Left lung (tissue), 4 donors: ENCODE measurements at regions not wholly inside any gene's neighbourhood (a gene's known extent, or its start where the extent isn't known, plus 50 kb on each side); places are given as distances from the start of the nearest gene placed in this dataset.

Experiments
- ATAC-seq: fragments of 200-7000 bp; cut with Tn5 transposase; one replicate; pipeline ENCODE4 v1.9.1; 2020; ENCODE audit warnings: moderate library complexity
- DNase-seq, 4 donors: peaks; one replicate each; pipeline ENCODE4 v3.0.0-alpha.2; 2013 to 2020
- H3K27ac ChIP-seq, 2 donors: fragments of 200-600 bp; sonication (generic) in 1 of 2; one replicate each; pipeline versions ENCODE4 v1.5.0 to v1.8.0; 2020 to 2021
- H3K27me3 ChIP-seq, 2 donors: fragments of 200-600 bp; sonication (generic) in 1 of 2; one replicate each; pipeline versions ENCODE4 v1.5.0 to v1.8.0; 2020 to 2021
- H3K36me3 ChIP-seq, 2 donors: fragments of 200-600 bp; sonication (generic) in 1 of 2; one replicate each; pipeline versions ENCODE4 v1.5.0 to v1.8.0; 2020 to 2021
- H3K4me1 ChIP-seq, 2 donors: fragments of 200-600 bp; one replicate each; pipeline ENCODE4 v1.8.0; 2021
- H3K4me3 ChIP-seq, 2 donors: fragments of 200-600 bp; sonication (generic) in 1 of 2; one replicate each; pipeline versions ENCODE4 v1.5.0 to v1.8.0; 2020 to 2021; ENCODE audit warnings: mild to moderate bottlenecking in 1 of 2
- H3K9me3 ChIP-seq, 2 donors: fragments of 200-600 bp; sonication (generic) in 1 of 2; one replicate each; pipeline versions ENCODE4 v1.5.0 to v1.8.0; 2020 to 2021
- CTCF ChIP-seq, 2 donors: fragments of 200-600 bp; sonication (generic) in 1 of 2; IDR thresholded peaks; one replicate each; pipeline versions ENCODE4 v1.5.0 to v1.8.0; 2021; ENCODE audit warnings: antibody characterized with exemption in 2 of 2
- intact Hi-C, 2 donors: fragments of 100-400 bp; cut with DNase I; formaldehyde crosslinking; loops; one replicate each; pipeline versions ENCODE4 v1.11.2 to v1.14.2; 2022
- donor health status: DM: no; HTN: yes; CAD: no.
- donor health status: DM: no; HTN: no; CAD: no.

GRCh38 chr11:11084337-11084736, 226.5 kb upstream of the ZBED5 start:
- no peak for ATAC-seq
- no peak for TF ChIP-seq CTCF (IDR thresholded peaks at IDR 0.05)
- Histone ChIP-seq H3K9me3 (no peaks in the 10 kb centered on the region), H3K27me3 (peaks cover 0 to 3% of the 10 kb centered on the region in 2 donors), H3K4me1 (no peaks in the 10 kb centered on the region), H3K27ac (no peak overlapping the region), H3K36me3 (no peaks in the 10 kb centered on the region), H3K4me3 (no peak overlapping the region)
- DNase-seq: no peak
- intact Hi-C loops: no loop called here

GRCh38 chr11:11083441-11083840, 225.6 kb upstream of the ZBED5 start:
- Histone ChIP-seq H3K36me3 (no peaks in the 10 kb centered on the region), H3K9me3 (no peaks in the 10 kb centered on the region), H3K4me3 (no peak overlapping the region)

GRCh38 chr11:11082646-11083045, 224.8 kb upstream of the ZBED5 start:
- peaks cover 0 to 3% of the 10 kb centered on the region in 2 donors for H3K27me3 ChIP-seq
- H3K9me3 ChIP-seq: no peaks in the 10 kb centered on the region
- DNase-seq (no peak), ATAC-seq (no peak)
- no peak overlapping the region for H3K4me3 ChIP-seq
- TF ChIP-seq CTCF (IDR thresholded peaks at IDR 0.05): no peak
- no peaks in the 10 kb centered on the region for H3K36me3 ChIP-seq
- H3K4me1 ChIP-seq: no peaks in the 10 kb centered on the region
- intact Hi-C loops: no loop called here
- no peak overlapping the region for H3K27ac ChIP-seq

More at GRCh38 chr11:11083441-11083840, 225.6 kb upstream of the ZBED5 start:
- peaks cover 0 to 3% of the 10 kb centered on the region in 2 donors for H3K27me3 ChIP-seq
- TF ChIP-seq CTCF (IDR thresholded peaks at IDR 0.05): no peak
- intact Hi-C loops: no loop called here
- no peak for ATAC-seq
- H3K4me1 ChIP-seq: no peaks in the 10 kb centered on the region
- H3K27ac ChIP-seq: no peak overlapping the region
- DNase-seq: no peak

GRCh38 chr11:11081776-11082175, 223.9 kb upstream of the ZBED5 start:
- DNase-seq (no peak), ATAC-seq (no peak)
- peaks cover 0 to 3% of the 10 kb centered on the region in 2 donors for H3K27me3 ChIP-seq
- intact Hi-C loops: no loop called here
- no peak overlapping the region for H3K27ac ChIP-seq
- H3K4me3 ChIP-seq: no peak overlapping the region
- no peaks in the 10 kb centered on the region for H3K9me3 ChIP-seq
- no peak for TF ChIP-seq CTCF (IDR thresholded peaks at IDR 0.05)
- no peaks in the 10 kb centered on the region for H3K36me3 ChIP-seq
- no peaks in the 10 kb centered on the region for H3K4me1 ChIP-seq

- intact Hi-C loops: no loop called here
- H3K9me3 ChIP-seq: no peaks in the 10 kb centered on the region
- no peak overlapping the region for H3K4me3 ChIP-seq
- no peak for ATAC-seq
- H3K4me1 ChIP-seq: no peaks in the 10 kb centered on the region
- no peak overlapping the region for H3K27ac ChIP-seq
- H3K27me3 ChIP-seq: peaks cover 0 to 3% of the 10 kb centered on the region in 2 donors
- H3K36me3 ChIP-seq: no peaks in the 10 kb centered on the region
- no peak for TF ChIP-seq CTCF (IDR thresholded peaks at IDR 0.05)
- no peak for DNase-seq
Measured at GRCh38 chr11:11081288-11081687, 223.4 kb upstream of the ZBED5 start.
